Activated CD4-positive, alpha-beta T cell treated with anti-CD3 and anti-CD28 coated beads, Interleukin-2, amount 50 U/mL, for 4 hours (primary cell): ENCODE measurements at regions not wholly inside any gene's neighbourhood (a gene's known extent, or its start where the extent isn't known, plus 50 kb on each side); places are given as distances from the start of the nearest gene placed in this dataset.
"Not testable (repeated sequence)": the region's sequence is repeated elsewhere in the genome, so short reads cannot be mapped to it uniquely, and the experiment has no call there.

ENCODE experiments used
- DNase-seq, 2 experiments: peaks; one replicate each; pipeline ENCODE4 v3.0.0-alpha.2; 2020

DNA sequence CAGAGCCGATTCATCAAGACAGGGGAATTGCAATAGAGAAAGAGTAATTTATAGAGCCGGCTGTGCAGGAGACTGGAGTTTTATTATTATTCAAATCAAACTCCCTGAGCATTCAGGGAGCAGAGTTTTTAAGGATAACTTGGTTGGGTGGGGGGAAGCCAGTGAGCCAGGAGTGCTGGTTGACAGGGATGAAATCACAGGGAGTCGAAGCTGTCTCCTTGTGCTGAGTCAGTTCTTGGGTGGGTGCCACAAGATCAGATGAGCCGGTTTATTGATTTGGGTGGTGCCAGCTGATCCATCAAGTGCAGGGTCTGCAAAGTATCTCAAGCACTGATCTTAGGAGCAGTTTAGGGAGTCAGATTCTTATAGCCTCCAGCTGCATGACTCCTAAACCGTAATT lies 95.4 kb upstream of the CCDC80 start:
- DNase-seq = no peak

DNA sequence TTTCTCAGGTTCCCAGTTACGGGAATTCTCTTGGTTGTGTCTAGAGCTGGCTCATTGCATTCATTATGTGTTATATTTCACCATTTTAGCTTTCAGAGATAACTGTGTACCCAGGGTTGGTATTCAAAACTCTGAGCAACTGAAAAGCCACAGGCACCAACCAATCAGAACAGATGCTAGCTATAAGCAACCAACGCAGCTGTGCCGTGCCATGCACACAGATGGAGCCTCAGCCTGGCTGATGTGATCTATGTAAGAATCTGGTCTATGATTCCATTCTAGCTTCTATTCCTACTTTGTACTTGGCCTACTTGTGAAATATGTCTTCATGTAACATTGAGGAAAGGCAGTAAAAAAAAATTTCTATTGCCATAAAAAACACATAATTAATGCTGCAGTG lies 95.0 kb upstream of the CCDC80 start:
- DNase-seq = no peak

DNA sequence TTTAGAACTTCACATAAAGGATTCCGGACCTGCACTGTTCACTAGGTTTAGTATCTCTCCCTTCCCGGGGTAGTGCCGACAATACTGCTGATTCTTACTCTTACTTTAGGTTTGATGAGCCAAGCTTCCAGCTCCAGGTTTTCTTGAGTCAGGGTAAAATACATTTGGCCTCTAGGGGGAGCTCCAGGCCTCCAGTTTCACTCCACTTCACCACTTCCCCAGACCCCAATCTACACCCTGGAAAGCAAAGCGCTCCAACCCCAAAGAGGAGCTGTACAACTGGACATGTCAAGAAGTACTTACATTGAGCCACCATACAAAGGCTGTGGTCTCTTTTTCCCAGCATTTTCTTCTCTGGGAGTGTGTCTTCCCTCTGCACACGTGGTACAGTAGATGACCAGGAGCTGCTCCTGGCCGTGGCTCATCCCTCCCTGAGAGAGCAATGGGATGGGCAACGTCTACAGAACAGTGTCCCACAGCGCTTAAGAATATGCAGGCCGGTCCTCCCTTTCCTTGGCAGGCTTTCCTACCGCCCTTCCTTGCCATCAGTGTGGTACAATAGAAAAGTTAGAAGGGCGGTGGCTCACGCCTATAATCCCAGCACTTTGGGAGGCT lies 93.9 kb upstream of the CCDC80 start:
- peak; percentile 57 to 60 for DNase-seq

DNA sequence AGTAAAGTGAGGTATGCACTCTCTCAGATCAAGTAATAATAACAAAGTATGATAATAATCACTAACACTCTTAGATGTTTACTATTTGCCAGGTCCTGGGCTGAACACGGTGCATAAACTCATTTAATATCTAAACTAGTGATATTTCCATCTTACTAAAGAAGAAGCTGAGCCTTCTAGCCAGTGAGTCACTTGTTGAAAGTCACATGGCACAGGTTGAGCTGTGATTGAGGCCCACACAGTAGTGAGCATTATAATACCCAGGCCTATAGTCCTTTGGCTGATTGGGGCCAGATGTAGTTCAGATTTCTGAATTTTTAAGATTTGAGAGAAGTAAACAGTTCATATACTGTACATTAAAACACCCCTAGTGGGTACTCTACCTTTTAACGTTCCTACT lies 93.2 kb upstream of the CCDC80 start:
- DNase-seq = no peak

DNA sequence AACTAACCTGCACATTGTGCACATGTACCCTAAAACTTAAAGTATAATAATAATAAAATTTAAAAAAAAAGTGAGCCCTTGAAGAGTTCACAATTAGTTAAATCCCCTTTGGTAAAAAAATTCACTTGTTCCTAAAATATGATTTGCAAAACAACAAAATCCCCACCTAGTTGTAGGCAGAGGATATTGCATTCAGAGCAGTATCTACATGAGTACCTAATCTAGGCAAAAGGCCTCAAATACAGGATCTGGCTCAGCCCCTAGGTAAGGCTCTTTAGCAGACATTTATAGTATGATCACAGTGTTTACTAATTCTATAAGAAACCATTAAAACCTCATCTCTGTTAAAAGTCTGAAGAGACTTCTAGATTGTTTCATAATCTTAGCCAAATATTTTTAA lies 89.3 kb upstream of the CCDC80 start:
- no peak for DNase-seq

DNA sequence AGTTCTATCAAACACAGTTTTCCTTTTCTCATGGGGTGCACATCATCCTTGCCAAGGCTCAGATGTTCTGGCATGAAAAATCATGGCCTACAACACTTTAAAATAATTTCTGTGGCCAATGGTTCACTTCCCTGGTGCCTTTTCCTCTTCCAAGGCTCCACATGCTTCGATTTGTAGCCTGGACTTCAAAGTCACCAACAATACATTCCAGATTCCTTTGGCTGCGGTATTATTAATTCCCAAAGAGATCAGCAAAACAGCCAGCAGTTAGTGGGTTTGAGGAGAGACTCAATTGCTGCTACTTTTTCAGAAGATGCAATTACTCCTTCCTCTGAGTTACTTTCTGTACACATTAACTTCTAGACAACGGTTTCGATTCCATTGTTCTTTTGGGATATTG lies 80.3 kb upstream of the CCDC80 start:
- DNase-seq = no peak

DNA sequence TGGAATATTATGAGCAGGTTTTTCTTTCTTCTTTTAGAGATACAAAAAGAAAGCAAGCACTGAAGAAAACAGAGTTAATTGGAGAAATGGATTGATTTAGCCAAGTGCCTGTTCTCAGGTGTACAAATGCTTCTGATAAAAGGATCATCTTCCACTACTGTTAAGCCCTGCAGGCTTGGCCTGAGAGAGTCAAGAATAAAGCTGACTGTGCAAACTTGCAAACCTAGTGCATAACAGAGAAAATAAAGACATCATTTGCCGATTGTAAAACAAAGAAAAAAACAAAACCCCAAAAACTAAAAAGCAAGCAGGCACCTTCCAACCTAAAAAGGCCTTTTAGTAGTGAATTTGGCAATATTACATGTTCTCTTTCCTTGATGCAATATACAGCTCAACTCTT lies 78.0 kb upstream of the CCDC80 start:
- DNase-seq = no peak

DNA sequence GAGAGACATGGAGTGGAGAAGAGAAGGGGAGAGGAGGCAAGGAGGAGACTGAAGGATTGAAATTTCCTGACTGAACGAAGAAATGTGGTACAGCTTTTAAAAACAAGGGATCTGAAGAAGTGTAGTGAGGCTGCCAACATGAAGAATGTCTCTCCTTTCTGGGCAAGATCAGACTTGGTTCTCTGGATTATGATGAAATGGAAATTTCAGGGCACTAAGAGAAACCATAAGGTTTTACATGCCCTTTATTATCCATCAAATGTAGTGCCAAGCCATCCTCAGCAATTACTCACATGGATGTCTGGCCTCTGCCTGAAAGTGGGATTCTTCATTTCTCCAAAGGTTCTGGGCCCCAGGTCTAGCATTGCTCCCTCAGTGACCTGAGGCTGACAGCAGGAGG lies 77.6 kb upstream of the CCDC80 start:
- no peak for DNase-seq

DNA sequence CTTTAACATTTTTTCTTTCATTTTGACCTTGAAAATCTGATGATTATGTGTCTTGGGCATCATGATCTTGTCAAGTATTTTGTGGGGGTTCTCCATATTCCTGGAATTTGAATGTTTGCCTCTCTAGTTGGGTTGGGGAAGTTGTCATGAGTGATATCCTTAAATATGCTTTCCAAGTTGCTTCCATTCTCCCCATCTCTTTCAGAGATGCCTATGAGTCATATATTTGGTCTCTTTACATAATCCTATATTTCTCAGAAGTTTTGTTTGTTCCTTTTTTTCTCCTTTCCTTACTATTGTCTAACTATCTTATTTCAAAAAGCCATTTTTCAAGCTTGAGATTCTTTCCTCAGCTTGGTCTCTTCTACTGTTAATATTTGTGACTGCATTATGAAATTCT lies 69.0 kb upstream of the CCDC80 start:
- no peak for DNase-seq

DNA sequence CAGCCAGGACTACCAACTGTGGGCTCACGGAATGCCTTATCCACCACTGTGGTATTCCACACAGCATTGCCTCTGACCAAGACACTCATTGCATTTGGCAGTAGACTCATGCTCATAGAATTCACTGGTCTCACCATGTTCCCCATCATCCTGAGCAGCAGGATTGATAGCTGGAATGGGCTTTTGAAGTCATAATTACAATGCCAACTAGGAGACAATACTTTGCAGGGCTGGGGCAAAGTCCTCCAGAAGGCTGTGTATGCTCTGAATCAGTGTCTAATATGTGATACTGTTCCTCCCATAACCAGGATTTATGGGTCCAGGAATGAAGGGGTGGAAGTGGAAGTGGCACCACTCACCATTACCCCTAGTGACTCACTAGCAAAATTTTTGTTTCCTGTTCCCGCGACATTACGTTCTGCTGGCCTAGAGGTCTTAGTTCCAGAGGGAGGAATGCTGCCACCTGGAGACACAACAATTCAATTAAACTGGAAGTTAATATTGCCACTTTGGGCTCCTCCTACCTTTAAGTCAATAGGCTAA lies 58.6 kb upstream of the CCDC80 start:
- no peak for DNase-seq

DNA sequence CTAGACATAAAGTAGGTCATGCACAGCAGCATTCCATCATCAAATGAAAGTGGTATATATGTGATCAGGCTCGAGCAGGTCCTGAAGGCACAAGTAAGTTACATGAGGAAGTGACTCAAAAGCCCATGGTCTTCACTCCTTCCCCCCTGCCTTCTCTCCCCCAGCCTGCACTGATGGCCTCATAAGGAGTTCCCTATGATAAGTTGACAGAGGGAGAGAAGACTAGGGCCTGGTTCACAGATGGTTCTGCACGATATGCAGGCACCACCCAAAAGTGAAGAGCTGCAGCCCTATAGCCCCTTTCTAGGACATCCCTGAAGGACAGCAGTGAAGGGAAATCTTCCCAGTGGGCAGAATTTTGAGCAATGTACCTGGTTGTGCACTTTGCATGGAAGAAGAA lies 57.5 kb upstream of the CCDC80 start:
- DNase-seq = not testable (repeated sequence)

DNA sequence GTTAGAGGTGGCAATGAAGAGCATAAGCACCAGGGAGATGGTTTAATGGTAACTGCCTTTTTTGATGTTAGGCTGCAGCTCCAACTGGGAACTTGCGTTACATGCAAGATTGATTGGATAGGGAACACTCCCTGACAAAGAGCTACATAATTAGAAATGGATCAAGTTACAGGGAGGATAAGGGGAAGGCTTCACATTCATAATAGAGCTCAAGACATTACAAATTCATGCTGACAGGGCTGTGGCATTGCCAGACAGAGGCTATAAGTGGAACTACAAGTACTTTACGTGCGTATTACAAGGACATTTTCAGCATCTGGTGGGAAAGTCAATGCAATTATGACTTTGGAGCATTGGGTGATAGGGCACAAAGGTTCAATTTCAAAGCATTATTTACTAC lies 55.3 kb upstream of the CCDC80 start:
- DNase-seq = not testable (repeated sequence)

DNA sequence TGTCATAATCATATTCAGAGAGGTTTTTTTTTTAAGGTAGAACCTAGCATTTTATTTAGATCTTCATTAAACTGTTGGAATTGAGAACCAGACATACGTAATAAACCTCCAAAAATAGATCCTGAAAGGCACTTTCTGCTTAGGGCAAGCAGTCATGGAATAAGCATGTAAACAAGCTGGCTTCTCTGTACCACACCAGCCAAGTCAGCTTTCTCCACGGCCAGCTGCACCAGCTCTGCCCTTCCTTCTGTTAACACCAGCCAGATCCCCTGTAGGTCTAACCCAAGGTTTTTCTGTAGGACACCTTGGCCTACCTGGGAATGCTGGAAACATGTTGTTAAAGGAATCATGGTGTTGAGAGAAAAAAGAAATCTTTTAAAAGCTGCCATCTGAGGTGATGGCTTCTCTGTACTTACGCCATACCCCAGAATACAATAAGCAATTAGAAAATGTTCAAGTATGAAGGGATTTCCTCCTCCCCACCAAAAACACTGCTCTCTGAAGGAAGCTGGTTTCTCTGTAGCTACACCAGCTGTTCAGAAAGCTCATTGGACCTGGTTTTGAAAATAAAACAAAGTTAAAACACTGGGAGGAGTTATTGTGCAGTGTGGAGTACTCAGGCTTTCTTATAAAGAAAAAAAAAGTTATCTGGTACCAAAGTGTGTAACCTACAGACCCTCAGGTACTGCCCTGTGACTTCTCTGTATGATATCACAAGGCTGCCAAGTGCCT lies 54.6 kb upstream of the CCDC80 start:
- DNase-seq = not testable (repeated sequence)

DNA sequence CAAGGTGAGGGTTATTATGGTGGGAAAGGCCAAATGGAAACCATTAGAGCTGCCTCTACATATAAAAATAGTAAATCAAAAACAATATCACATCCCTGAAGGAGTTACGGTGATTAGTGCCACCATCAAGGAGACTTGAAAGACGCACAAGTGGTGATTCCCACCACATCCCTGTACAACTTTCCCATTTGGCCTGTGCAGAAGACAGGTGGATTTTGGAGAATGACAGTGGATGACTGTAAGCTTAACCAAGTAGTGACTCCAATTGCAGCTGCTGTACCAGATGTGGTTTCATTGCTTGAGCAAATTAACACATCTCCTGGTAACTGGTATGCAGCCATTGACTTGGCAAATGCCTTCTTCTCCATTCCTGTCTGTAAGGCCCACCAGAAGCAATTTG lies 54.0 kb upstream of the CCDC80 start:
- DNase-seq = not testable (repeated sequence)

DNA sequence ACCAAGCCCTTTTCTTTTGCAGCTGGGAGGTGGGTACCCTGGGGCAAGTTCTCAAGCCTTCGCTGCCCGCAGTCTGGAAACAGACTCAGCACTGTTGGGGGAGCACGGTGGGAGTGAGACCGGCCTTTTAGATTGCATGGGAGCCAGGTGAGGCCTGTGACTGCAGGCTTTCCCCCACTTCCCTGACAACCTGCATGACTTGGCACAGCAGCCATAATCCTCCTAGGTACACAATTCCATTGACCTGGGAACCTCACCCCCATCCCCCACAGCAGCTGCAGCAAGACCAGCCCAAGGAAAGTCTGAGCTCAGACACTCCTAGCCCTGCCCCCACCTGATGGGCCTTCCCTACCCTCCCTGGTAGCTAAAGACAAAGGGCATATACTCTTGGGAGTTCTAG lies 52.2 kb upstream of the CCDC80 start:
- no peak for DNase-seq
